Lower leg skin (tissue), 3 donors: ENCODE measurements at regions not wholly inside any gene's neighbourhood (a gene's known extent, or its start where the extent isn't known, plus 50 kb on each side); places are given as distances from the start of the nearest gene placed in this dataset.

Experiments
- CTCF ChIP-seq, 3 donors: fragments of 450-650 bp; IDR thresholded peaks; one replicate each; pipeline ENCODE4 v1.5.1; 2016; ENCODE audit warnings: antibody characterized with exemption in 3 of 3, mild to moderate bottlenecking in 3 of 3, moderate library complexity in 2 of 3
- POLR2A ChIP-seq, 2 donors: fragments of 450-650 bp; IDR thresholded peaks; one replicate each; pipeline ENCODE4 v1.6.1; 2016 to 2017; ENCODE audit warnings: antibody characterized with exemption in 2 of 2, mild to moderate bottlenecking in 1 of 2, moderate library complexity in 1 of 2

- TF ChIP-seq POLR2A (IDR thresholded peaks at IDR 0.05) (no peak), CTCF (IDR thresholded peaks at IDR 0.05) (no peak)
Measured at GRCh38 chr11:81022057-81022456, 1581.2 kb upstream of the TENM4 start.
